COLO829 (cell line): ENCODE measurements at regions not wholly inside any gene's neighbourhood (a gene's known extent, or its start where the extent isn't known, plus 50 kb on each side); places are given as distances from the start of the nearest gene placed in this dataset.
"Not testable (repeated sequence)": the region's sequence is repeated elsewhere in the genome, so short reads cannot be mapped to it uniquely, and the experiment has no call there.

Source experiments
- DNase-seq: peaks from one replicate; pipeline ENCODE4 v3.0.0; 2012; ENCODE audit warnings: low spot score

GRCh38 chr15:45810201-45810600 is 175.4 kb downstream of the SQOR start:
- no peak for DNase-seq

DNA sequence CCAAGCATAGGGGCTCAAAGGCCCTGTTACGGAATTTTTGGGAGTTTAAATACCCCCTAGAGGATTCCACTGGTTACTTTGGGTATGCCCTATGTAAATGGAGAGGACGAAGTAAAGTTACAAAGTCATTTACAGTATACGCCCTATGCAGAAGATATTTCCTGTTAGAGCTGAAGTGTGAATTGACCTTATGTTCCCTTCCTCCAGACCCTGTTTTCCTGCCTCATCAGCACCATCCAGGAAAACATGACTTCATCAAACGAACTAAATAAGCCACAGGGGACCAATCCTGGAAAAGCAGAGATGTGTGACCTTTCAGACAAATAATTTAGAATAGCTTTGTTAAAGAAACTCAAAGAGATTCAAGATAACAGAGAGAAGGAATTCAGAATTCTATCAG is 177.4 kb downstream of the SQOR start:
- DNase-seq, result no peak

- not testable (repeated sequence) for DNase-seq
Measured at GRCh38 chr15:45817578-45817977, 182.7 kb downstream of the SQOR start.

GRCh38 chr15:45821390-45821789 is 186.6 kb downstream of the SQOR start:
- no peak for DNase-seq

DNA sequence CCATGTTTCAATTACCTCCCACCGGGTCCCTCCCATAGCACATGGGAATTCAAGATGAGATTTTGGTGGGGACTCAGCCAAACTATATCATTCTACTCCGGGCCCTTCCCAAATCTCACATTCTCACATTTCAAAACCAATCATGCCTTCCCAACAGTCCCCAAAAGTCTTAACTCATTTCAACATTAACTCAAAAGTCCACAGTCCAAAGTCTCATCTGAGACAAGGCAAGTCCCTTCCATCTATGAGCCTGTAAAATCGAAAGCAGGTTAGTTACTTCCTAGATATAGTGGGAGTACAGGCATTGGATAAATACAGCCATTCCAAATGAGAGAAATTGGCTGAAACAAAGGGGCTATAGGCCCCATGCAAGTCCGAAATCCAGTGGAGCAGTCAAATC is 188.1 kb downstream of the SQOR start:
- not testable (repeated sequence) for DNase-seq

GRCh38 chr15:45827275-45827674 is 192.4 kb downstream of the SQOR start:
- DNase-seq, result no peak

DNA sequence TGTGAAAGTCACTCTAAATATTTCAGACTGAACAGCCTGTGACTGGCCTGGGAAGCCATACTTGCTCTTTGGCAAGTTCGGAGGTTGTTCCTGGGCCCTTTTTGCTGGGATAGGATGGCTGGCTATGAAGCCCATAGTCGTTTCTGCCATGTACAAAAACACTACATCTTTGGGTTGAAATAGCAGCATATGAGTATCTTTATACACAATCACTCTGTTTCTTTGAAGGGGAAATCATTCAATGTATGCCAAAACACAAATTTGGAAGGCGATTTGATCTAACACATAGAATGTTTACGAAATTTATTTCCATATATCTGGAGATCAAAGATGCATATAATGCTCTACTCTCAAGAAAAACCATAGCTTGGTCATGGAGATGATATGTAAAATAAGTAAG is 192.9 kb downstream of the SQOR start:
- DNase-seq, result no peak

DNA sequence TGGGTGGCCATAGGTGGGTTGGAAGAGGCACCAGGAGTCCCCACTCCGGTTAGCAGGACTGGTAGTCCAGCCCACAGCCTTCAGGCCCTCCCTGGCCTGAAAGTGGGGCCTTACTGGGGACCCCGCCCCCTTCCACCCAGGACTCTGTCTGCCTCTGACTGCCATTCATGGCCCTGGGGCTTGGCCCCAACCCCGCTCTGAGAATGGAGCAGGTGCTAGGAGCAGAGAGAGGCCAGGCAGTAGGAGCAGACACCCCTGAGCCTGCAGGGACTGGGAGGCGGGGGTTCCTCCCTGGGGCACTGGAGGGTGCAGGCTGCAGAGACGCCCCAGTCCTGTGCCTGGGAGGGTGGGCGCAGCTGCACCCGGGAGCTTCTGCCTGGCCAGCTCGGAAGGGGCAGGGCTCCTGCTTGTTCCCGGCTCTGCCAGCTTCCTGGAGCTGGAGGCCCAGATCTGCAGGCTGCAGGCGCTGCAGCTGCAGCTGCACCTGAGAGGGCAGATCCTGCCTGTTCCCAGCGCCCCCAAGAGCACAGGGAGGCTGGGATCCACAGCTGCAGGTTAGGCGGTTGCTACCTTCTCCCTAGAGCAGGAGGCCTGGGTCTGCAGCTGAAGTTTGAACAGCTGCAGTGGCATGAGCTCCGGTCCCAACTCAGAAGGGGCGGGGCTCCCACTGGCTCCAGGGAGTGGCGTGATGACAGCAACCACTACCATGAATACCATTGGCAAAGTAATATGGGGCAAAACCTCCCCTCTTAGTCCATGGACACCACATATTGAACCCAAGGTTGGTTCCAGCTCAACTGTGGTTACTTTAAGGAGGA is 194.7 kb downstream of the SQOR start:
- DNase-seq, result no peak

- no peak for DNase-seq
Measured at GRCh38 chr15:45831787-45832186, 197.0 kb downstream of the SQOR start.

GRCh38 chr15:45834622-45835021 is 199.8 kb downstream of the SQOR start:
- DNase-seq, result no peak

DNA sequence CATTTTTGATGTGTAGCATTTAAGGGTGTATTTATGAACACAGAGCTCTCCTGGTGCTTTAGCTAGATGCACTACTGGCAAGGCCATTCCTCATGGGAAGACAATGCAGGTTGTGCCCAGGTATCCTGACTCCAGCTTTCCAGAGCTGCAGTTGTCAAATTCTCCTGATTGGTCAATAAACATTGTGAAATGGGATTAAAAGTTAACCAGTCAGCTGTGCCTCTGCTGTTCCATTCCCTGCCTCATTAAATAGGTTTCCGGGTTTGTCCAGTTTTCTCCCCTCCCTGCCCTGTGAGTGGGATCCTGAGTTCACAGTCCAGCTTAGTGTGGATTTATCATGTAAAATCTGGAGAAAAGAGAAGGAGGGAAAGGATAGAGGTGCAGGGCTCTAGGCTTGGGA is 207.3 kb downstream of the SQOR start:
- DNase-seq, result no peak

DNA sequence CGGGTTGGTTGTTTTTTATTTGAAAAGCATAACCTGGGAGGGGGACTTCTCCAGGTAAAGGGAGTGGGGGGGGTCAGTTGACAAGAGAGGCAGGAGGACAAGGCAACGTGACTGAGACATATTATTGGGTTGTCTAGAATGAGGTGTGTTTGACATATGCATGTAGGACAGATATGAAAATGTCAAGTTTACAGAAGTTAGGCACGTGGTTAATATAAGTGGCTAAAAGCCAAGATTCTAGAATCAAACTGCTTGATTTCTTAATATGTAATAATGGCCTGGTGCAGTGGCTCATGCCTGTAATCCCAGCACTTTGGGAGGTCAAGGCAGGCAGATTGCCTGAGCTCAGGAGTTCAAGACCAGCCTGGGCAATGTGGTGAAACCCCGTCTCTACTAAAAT is 212.8 kb downstream of the SQOR start:
- DNase-seq, result no peak

- no peak for DNase-seq
Measured at GRCh38 chr15:45849136-45849535, 214.3 kb downstream of the SQOR start.

- DNase-seq, result no peak
Measured at GRCh38 chr15:45854455-45855202, 219.8 kb downstream of the SQOR start.

DNA sequence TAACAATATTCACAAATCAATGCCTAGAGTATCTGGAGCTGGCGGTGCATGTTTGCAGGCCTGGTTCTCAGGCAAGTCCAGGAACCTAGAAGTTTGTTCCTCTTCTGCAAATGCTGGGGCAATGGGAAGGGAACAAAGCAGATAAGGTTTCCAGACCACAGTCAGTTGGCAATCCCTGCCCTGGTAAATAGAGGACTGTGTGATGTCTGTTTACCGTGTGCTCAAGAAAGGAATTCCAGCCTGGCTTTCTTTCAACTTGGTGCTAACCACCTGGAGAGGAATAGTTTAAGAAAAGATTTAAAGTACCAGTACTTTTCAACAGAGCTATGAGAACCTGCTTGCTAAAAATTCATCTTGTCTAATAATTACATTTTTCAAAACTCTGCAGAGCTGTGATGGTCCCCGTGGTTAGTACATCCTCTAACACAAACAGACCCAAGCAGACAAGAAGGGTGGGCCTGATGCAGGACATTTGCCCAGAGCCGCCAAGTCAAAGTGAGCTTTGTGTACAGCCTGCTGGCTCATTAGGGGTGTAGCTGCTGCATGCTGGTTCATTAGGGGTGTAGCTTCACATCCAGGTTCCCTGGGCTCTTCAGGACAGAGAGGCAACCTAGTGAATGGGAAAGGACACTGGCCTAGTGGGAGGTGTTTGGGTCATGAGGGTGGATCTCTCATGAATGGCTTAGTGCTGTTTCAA is 220.5 kb downstream of the SQOR start:
- no peak for DNase-seq

- no peak for DNase-seq
Measured at GRCh38 chr15:45855907-45856579, 221.2 kb downstream of the SQOR start.

- no peak for DNase-seq
Measured at GRCh38 chr15:45857291-45857690, 222.5 kb downstream of the SQOR start.

- DNase-seq, result no peak
Measured at GRCh38 chr15:45858491-45858890, 223.7 kb downstream of the SQOR start.

GRCh38 chr15:45862034-45862433 is 227.2 kb downstream of the SQOR start:
- DNase-seq, result no peak

- DNase-seq, result no peak
Measured at GRCh38 chr15:45863881-45864580, 229.2 kb downstream of the SQOR start.

GRCh38 chr15:45866616-45867015 is 231.8 kb downstream of the SQOR start:
- DNase-seq, result peak; percentile 12

GRCh38 chr15:45867281-45867680 is 232.5 kb downstream of the SQOR start:
- DNase-seq, result no peak
